CD14-positive monocyte (primary cell): ENCODE measurements at regions not wholly inside any gene's neighbourhood (a gene's known extent, or its start where the extent isn't known, plus 50 kb on each side); places are given as distances from the start of the nearest gene placed in this dataset.

Source experiments
- DNase-seq, 3 donors: peaks; one replicate each; pipeline ENCODE4 v3.0.0-alpha.2; 2011 to 2022
- H2AFZ ChIP-seq: 2 replicates; pipeline ENCODE4 v1.6.0; 2012; ENCODE audit warnings: mild to moderate bottlenecking, low read depth, low read length, inconsistent platforms; ENCODE audit not compliant: insufficient read depth, poor library complexity, severe bottlenecking
- H3K27ac ChIP-seq, 2 donors: 1 replicate in 1 of 2; 2 replicates in 1 of 2; pipeline ENCODE4 v1.5.1; 2012 to 2013; ENCODE audit warnings: low read length in 2 of 2, control low read depth in 1 of 2, inconsistent platforms in 1 of 2, low read depth in 1 of 2, mild to moderate bottlenecking in 1 of 2
- H3K27me3 ChIP-seq, 2 donors: one replicate each; pipeline versions ENCODE4 v1.6.0 to v1.6.1; 2011 to 2013; ENCODE audit warnings: low read length in 2 of 2; ENCODE audit not compliant: control insufficient read depth in 2 of 2, insufficient read depth in 2 of 2
- H3K36me3 ChIP-seq, 2 donors: replicated peaks in 1 of 2; 1 replicate in 1 of 2; 2 replicates in 1 of 2; pipeline versions ENCODE4 v1.5.1 to v1.6.1; 2012 to 2013; ENCODE audit warnings: low read length in 2 of 2, control low read depth in 1 of 2, inconsistent platforms in 1 of 2, mild to moderate bottlenecking in 1 of 2; ENCODE audit not compliant: insufficient read depth in 2 of 2, control insufficient read depth in 1 of 2
- H3K4me1 ChIP-seq, 2 donors: 1 replicate in 1 of 2; 2 replicates in 1 of 2; pipeline versions ENCODE4 v1.5.1 to v1.6.1; 2012 to 2013; ENCODE audit warnings: low read length in 2 of 2, control low read depth in 1 of 2, inconsistent platforms in 1 of 2, mild to moderate bottlenecking in 1 of 2, moderate library complexity in 1 of 2; ENCODE audit not compliant: insufficient read depth in 2 of 2, control insufficient read depth in 1 of 2
- H3K4me2 ChIP-seq: replicated peaks from 2 replicates; pipeline ENCODE3; 2012; ENCODE audit warnings: low read length, moderate library complexity, mild to moderate bottlenecking; ENCODE audit not compliant: poor library complexity, severe bottlenecking; ENCODE audit errors: extremely low read depth
- H3K4me3 ChIP-seq, 3 experiments: fragments of 200-600 bp in 1 of 3; sonication (generic) in 1 of 3; replicated peaks in 1 of 3; 1 replicate in 2 of 3; 2 replicates in 1 of 3; pipeline ENCODE4 v1.5.1; 2011 to 2013; ENCODE audit warnings: low read length in 3 of 3, mild to moderate bottlenecking in 3 of 3, control low read depth in 2 of 3, low read depth in 2 of 3, inconsistent platforms in 1 of 3, moderate library complexity in 1 of 3
- H3K79me2 ChIP-seq: 2 replicates; pipeline ENCODE4 v1.6.0; 2012; ENCODE audit warnings: mild to moderate bottlenecking, control low read depth, inconsistent platforms, low read length, moderate library complexity; ENCODE audit not compliant: insufficient read depth
- H3K9ac ChIP-seq: 2 replicates; pipeline ENCODE4 v1.6.0; 2017; ENCODE audit warnings: low read length, mild to moderate bottlenecking; ENCODE audit not compliant: insufficient read depth, poor library complexity, severe bottlenecking
- H3K9me3 ChIP-seq, 2 donors: replicated peaks in 1 of 2; 1 replicate in 1 of 2; 2 replicates in 1 of 2; pipeline versions ENCODE4 v1.5.1 to v1.6.1; 2012 to 2013; ENCODE audit warnings: low read length in 2 of 2, control low read depth in 1 of 2; ENCODE audit not compliant: control insufficient read depth in 1 of 2, insufficient read depth in 1 of 2
- H4K20me1 ChIP-seq: 2 replicates; pipeline ENCODE4 v1.6.0; 2012; ENCODE audit warnings: mild to moderate bottlenecking, low read length, control low read depth, moderate library complexity; ENCODE audit not compliant: insufficient read depth
- H3K27ac Mint-ChIP-seq, 7 donors: one replicate each; pipeline ENCODE4 v1.8.0; 2020; ENCODE audit warnings: mild to moderate bottlenecking in 7 of 7, mixed read lengths in 7 of 7, moderate library complexity in 6 of 7, inconsistent platforms in 2 of 7
- H3K27me3 Mint-ChIP-seq, 3 donors: one replicate each; pipeline ENCODE4 v1.8.0; 2021 to 2022; ENCODE audit warnings: low read depth in 3 of 3, mild to moderate bottlenecking in 3 of 3, mixed read lengths in 3 of 3, moderate library complexity in 3 of 3, inconsistent platforms in 1 of 3
- H3K36me3 Mint-ChIP-seq, 2 donors: one replicate each; pipeline ENCODE4 v1.8.0; 2020; ENCODE audit warnings: mixed read lengths in 2 of 2, inconsistent platforms in 1 of 2, mild to moderate bottlenecking in 1 of 2
- H3K4me1 Mint-ChIP-seq: one replicate; pipeline ENCODE4 v1.8.0; 2020; ENCODE audit warnings: mild to moderate bottlenecking, mixed read lengths
- H3K4me3 Mint-ChIP-seq, 2 donors: one replicate each; pipeline ENCODE4 v1.8.0; 2020; ENCODE audit warnings: mild to moderate bottlenecking in 2 of 2, mixed read lengths in 2 of 2, moderate library complexity in 1 of 2
- H3K9me3 Mint-ChIP-seq, 7 donors: one replicate each; pipeline ENCODE4 v1.8.0; 2020 to 2022; ENCODE audit warnings: mixed read lengths in 7 of 7, mild to moderate bottlenecking in 6 of 7, moderate library complexity in 6 of 7, inconsistent platforms in 2 of 7
- WGBS: methylation state at CpG from one replicate; pipeline ENCODE4 v1.1.5; 2013; ENCODE audit warnings: missing lambda C conversion rate; ENCODE audit not compliant: insufficient coverage; 5-methylcytosine and 5-hydroxymethylcytosine counted together
- intact Hi-C, 2 donors: fragments of 100-400 bp; cut with micrococcal nuclease; formaldehyde crosslinking; loops; one replicate each; pipeline versions ENCODE4 v1.15.0 to v1.15.1; 2023
- TF ChIP-seq, protein P1 (sequence below): fragments of 200-600 bp; IDR thresholded peaks from one replicate; pipeline ENCODE4 v1.8.0; 2022; ENCODE audit warnings: antibody characterized with exemption, mild to moderate bottlenecking

- Histone ChIP-seq H3K4me3 (no peak overlapping the region), H3K4me1 (no peaks in the 10 kb centered on the region), H3K36me3 (no peaks in the 10 kb centered on the region), H3K27ac (no peak overlapping the region), H3K27me3 (no peaks in the 10 kb centered on the region), H3K9me3 (no peaks in the 10 kb centered on the region), H4K20me1 (no peaks in the 10 kb centered on the region), H3K9ac (no peak overlapping the region), H3K4me2 (no peak overlapping the region), H3K79me2 (no peaks in the 10 kb centered on the region), H2AFZ (no peak overlapping the region)
- Mint-ChIP-seq H3K4me1 (no peaks in the 10 kb centered on the region), H3K27me3 (no peaks in the 10 kb centered on the region), H3K9me3 (peaks cover 2 to 9% (median 4%) of the 10 kb centered on the region in 7 donors), H3K36me3 (no peaks in the 10 kb centered on the region), H3K4me3 (no peak overlapping the region), H3K27ac (no peak overlapping the region)
- WGBS = no CpG with 5 or more reads among the region's 1 CpG
- DNase-seq = no peak
- TF ChIP-seq, protein P1, sequence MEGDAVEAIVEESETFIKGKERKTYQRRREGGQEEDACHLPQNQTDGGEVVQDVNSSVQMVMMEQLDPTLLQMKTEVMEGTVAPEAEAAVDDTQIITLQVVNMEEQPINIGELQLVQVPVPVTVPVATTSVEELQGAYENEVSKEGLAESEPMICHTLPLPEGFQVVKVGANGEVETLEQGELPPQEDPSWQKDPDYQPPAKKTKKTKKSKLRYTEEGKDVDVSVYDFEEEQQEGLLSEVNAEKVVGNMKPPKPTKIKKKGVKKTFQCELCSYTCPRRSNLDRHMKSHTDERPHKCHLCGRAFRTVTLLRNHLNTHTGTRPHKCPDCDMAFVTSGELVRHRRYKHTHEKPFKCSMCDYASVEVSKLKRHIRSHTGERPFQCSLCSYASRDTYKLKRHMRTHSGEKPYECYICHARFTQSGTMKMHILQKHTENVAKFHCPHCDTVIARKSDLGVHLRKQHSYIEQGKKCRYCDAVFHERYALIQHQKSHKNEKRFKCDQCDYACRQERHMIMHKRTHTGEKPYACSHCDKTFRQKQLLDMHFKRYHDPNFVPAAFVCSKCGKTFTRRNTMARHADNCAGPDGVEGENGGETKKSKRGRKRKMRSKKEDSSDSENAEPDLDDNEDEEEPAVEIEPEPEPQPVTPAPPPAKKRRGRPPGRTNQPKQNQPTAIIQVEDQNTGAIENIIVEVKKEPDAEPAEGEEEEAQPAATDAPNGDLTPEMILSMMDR = no peak
- intact Hi-C loops = no loop called here
Observed at GRCh38 chrX:10971759-10972158, 139.4 kb upstream of the HCCS start.

GRCh38 chrX:10972706-10973105 is 138.4 kb upstream of the HCCS start:
- H3K4me1 Mint-ChIP-seq = no peaks in the 10 kb centered on the region
- Histone ChIP-seq H3K36me3 (no peaks in the 10 kb centered on the region), H3K4me3 (no peak overlapping the region), H3K9me3 (no peaks in the 10 kb centered on the region), H3K9ac (no peak overlapping the region), H4K20me1 (no peaks in the 10 kb centered on the region), H3K79me2 (no peaks in the 10 kb centered on the region), H3K4me2 (no peak overlapping the region), H3K27ac (no peak overlapping the region), H3K4me1 (no peaks in the 10 kb centered on the region), H2AFZ (no peak overlapping the region), H3K27me3 (no peaks in the 10 kb centered on the region)
- TF ChIP-seq, protein P1 = no peak
- H3K36me3 Mint-ChIP-seq = no peaks in the 10 kb centered on the region
- no peaks in the 10 kb centered on the region for H3K27me3 Mint-ChIP-seq
- H3K4me3 Mint-ChIP-seq = no peak overlapping the region
- DNase-seq = no peak
- no CpG with 5 or more reads among the region's 2 CpGs for WGBS
- peaks cover 2 to 9% (median 5%) of the 10 kb centered on the region in 7 donors for H3K9me3 Mint-ChIP-seq
- no peak overlapping the region for H3K27ac Mint-ChIP-seq
- intact Hi-C loops = no loop called here
